Activated naive CD4-positive, alpha-beta T cell treated with anti-CD3 and anti-CD28 coated beads, Interleukin-2, amount 50 U/mL, for 72 hours (primary cell): ENCODE measurements at regions not wholly inside any gene's neighbourhood (a gene's known extent, or its start where the extent isn't known, plus 50 kb on each side); places are given as distances from the start of the nearest gene placed in this dataset.
"Not testable (repeated sequence)": the region's sequence is repeated elsewhere in the genome, so short reads cannot be mapped to it uniquely, and the experiment has no call there.

Experiments
- ATAC-seq, 2 donors: fragments of 150-1000 bp; cut with Tn5 transposase; 2 replicates each; pipeline ENCODE4 v1.10.0; 2021; ENCODE audit warnings: mild to moderate bottlenecking in 2 of 2, moderate library complexity in 2 of 2
- DNase-seq, 2 donors: peaks; one replicate each; pipeline ENCODE4 v3.0.0; 2021 to 2022; ENCODE audit warnings: low spot score in 2 of 2
- H3K27ac Mint-ChIP-seq, 2 donors: one replicate each; pipeline ENCODE4 v1.8.0; 2022; ENCODE audit warnings: mild to moderate bottlenecking in 2 of 2, mixed read lengths in 2 of 2
- H3K36me3 Mint-ChIP-seq, 2 donors: one replicate each; pipeline ENCODE4 v1.8.0; 2022; ENCODE audit warnings: mixed read lengths in 2 of 2
- H3K9me3 Mint-ChIP-seq, 2 donors: one replicate each; pipeline ENCODE4 v1.8.0; 2022; ENCODE audit warnings: mixed read lengths in 2 of 2

DNA sequence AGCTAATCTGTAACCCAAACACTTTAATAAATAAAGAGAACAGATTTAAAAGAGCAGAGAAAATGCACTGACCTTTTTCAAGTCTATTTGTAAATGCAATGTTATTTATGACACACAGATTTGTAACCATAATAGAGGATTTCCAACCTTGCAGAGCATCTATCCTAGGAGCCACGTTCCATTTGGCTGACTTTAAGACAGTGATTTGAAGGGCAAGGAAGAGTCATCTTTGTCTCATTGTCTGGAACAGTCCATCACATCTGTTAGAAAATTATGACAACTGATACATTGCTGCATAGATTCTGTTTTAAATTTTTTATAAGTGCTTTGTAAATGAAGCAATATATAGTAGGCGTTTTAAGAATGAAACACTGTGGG is 90.8 kb upstream of the L3MBTL4 start:
- no peak for ATAC-seq
- no peak for DNase-seq
- peaks cover 0 to 7% of the 10 kb centered on the region in 2 donors for H3K36me3 Mint-ChIP-seq
- H3K9me3 Mint-ChIP-seq: peaks cover 0 to 20% of the 10 kb centered on the region in 2 donors
- no peak overlapping the region for H3K27ac Mint-ChIP-seq

DNA sequence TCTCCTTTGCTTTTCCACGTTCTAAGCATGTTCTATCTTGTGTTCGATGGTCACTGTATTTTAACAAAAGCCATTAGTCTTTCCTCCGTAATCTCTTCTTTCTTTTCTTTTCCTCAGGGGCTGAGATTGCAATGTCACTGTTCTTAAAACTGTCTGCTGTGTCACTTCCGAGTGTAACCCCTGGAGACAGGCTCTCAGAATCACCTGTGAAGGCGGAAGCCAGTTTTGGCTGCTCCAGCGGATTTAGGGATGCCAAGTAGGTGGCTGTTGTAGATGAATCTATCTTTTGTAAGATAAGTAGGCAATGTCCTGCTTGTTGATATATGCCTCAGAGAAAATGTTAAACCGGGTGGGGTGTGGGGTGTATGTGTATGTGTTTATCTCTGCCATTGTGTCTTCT is 94.7 kb upstream of the L3MBTL4 start:
- peaks cover 0 to 7% of the 10 kb centered on the region in 2 donors for H3K36me3 Mint-ChIP-seq
- no peak overlapping the region for H3K27ac Mint-ChIP-seq
- ATAC-seq: no peak

DNA sequence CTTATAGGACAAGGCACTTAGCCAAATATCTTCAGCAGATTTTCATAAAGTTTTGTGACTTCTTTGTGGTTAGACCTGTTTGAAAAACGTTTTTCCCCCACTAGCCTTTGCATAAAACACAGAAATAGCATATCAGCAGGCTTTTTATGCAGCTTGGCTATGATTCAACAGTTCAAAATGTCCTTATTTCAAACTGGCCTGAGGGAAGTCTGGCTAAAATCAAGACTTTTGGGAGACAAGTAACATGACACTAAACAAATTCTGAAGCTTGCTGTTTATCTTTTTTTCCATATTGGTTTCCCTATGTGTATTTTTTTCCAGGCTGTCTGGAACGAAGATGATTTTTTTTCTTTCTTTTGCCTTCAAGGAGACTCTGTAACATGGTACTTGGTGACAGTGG is 95.1 kb upstream of the L3MBTL4 start:
- Mint-ChIP-seq H3K36me3 (peaks cover 0 to 7% of the 10 kb centered on the region in 2 donors), H3K9me3 (peaks cover 0 to 13% of the 10 kb centered on the region in 2 donors), H3K27ac (no peak overlapping the region)
- no peak for DNase-seq
- no peak for ATAC-seq

More for the DNA sequence above, 94.7 kb upstream of the L3MBTL4 start:
- H3K9me3 Mint-ChIP-seq: peaks cover 0 to 13% of the 10 kb centered on the region in 2 donors
- DNase-seq: no peak

GRCh38 chr18:6520901-6521300 is 106.2 kb upstream of the L3MBTL4 start:
- ATAC-seq (no peak), DNase-seq (no peak)
- peaks cover 3 to 48% of the 10 kb centered on the region in 2 donors for H3K9me3 Mint-ChIP-seq
- H3K27ac Mint-ChIP-seq: no peak overlapping the region
- H3K36me3 Mint-ChIP-seq: peaks cover 0 to 20% of the 10 kb centered on the region in 2 donors

- Mint-ChIP-seq H3K9me3 (peaks cover 0 to 41% of the 10 kb centered on the region in 2 donors), H3K27ac (no peak overlapping the region), H3K36me3 (peaks cover 0 to 20% of the 10 kb centered on the region in 2 donors)
- ATAC-seq (no peak), DNase-seq (peak in 1 of 2 donors; percentile 35)
Observed at GRCh38 chr18:6521803-6522418, 107.2 kb upstream of the L3MBTL4 start.

GRCh38 chr18:6525604-6526003 is 110.9 kb upstream of the L3MBTL4 start:
- ATAC-seq (no peak), DNase-seq (no peak)
- peaks cover 0 to 25% of the 10 kb centered on the region in 2 donors for H3K9me3 Mint-ChIP-seq
- peaks cover 0 to 20% of the 10 kb centered on the region in 2 donors for H3K36me3 Mint-ChIP-seq
- H3K27ac Mint-ChIP-seq: no peak overlapping the region

GRCh38 chr18:6537475-6537874 is 122.8 kb upstream of the L3MBTL4 start:
- Mint-ChIP-seq H3K9me3 (peaks cover 6 to 7% of the 10 kb centered on the region in 2 donors), H3K36me3 (peaks cover 0 to 4% of the 10 kb centered on the region in 2 donors), H3K27ac (no peak overlapping the region)
- ATAC-seq (no peak), DNase-seq (no peak)

GRCh38 chr18:6541131-6541679 is 126.5 kb upstream of the L3MBTL4 start:
- not testable (repeated sequence) for H3K9me3 Mint-ChIP-seq, H3K27ac Mint-ChIP-seq, DNase-seq, ATAC-seq, H3K36me3 Mint-ChIP-seq

DNA sequence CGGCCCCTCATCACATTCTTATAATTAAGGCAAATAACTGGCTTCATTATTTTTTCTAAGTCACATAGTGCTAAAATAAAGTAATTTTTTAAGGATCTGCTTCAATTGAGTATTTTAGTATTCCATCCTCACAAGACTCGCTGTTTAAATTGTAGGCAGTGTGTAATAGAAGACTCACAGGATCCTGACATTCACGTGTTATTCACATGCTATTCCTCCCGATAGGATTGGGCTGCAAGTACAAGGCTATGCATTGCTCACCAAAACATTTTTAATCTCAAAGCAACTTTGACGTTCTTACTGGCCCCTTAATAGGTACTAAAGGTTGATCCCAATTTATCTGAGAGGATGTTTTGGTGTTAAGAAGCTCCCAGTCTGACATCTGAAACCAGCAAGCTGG is 127.6 kb upstream of the L3MBTL4 start:
- Mint-ChIP-seq H3K9me3 (peaks cover 4 to 5% of the 10 kb centered on the region in 2 donors), H3K36me3 (no peaks in the 10 kb centered on the region), H3K27ac (no peak overlapping the region)
- DNase-seq (no peak), ATAC-seq (no peak)

GRCh38 chr18:6543330-6543908 is 128.7 kb upstream of the L3MBTL4 start:
- H3K9me3 Mint-ChIP-seq: peaks cover 4 to 5% of the 10 kb centered on the region in 2 donors
- DNase-seq: no peak
- no peak overlapping the region for H3K27ac Mint-ChIP-seq
- no peaks in the 10 kb centered on the region for H3K36me3 Mint-ChIP-seq
- no peak for ATAC-seq

- DNase-seq (no peak), ATAC-seq (no peak)
- Mint-ChIP-seq H3K27ac (no peak overlapping the region), H3K36me3 (no peaks in the 10 kb centered on the region), H3K9me3 (peaks cover 0 to 5% of the 10 kb centered on the region in 2 donors)
Observed at GRCh38 chr18:6546229-6546628, 131.5 kb upstream of the L3MBTL4 start.

DNA sequence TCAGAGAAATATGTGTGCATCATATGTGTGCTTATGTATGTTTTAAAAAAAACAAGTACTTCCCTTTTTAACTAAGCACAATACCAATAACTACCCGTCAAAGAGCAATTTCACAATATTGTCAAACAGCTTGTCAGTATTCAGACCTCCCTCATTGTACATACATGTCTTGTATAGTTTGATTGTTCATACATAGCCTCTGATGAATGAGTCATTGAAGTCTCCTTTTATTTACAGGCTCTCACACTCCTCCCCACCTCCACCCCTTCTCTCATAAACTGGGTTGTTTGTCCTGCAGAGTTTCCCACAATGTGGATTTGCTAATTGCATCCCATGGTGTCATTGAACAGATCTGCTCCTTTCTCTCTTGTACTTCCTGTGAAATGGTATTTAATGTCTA is 132.8 kb upstream of the L3MBTL4 start:
- peaks cover 0 to 5% of the 10 kb centered on the region in 2 donors for H3K9me3 Mint-ChIP-seq
- H3K27ac Mint-ChIP-seq: no peak overlapping the region
- ATAC-seq: no peak
- H3K36me3 Mint-ChIP-seq: no peaks in the 10 kb centered on the region
- DNase-seq: no peak

DNA sequence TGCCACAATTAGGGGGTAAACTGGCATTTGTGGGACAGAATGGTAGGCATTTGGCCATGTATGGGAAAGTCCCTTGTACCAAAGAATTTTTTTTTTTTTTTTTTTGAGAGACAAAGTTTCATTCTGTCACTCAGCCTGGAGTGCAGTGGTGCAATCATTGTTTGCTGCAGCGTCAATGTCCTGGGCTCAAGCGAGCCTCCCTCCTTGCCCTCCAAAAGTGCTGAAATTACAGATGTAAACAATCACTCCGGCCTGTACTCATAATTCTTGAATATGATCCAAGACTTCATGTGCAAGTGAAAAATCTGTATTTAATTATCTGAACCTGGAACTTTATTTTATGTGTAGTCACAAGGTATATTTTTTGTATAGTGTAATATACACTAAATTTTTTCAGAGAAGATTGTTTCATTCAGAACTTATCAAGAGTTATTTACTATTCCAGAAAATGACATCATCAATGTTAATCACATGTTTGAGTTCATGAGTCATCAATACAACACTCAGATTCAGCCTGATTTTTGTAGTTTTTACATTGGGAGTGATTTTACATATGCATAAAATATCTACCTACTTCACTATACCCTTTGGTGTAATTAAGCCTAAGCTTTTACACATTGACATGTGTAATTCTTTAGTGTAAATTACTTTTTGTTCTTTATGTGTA is 138.7 kb upstream of the L3MBTL4 start:
- H3K27ac Mint-ChIP-seq: peak overlapping the region in 1 of 2 donors; percentile 55
- DNase-seq (no peak), ATAC-seq (no peak)
- H3K9me3 Mint-ChIP-seq: peaks cover 0 to 5% of the 10 kb centered on the region in 2 donors
- no peaks in the 10 kb centered on the region for H3K36me3 Mint-ChIP-seq

DNA sequence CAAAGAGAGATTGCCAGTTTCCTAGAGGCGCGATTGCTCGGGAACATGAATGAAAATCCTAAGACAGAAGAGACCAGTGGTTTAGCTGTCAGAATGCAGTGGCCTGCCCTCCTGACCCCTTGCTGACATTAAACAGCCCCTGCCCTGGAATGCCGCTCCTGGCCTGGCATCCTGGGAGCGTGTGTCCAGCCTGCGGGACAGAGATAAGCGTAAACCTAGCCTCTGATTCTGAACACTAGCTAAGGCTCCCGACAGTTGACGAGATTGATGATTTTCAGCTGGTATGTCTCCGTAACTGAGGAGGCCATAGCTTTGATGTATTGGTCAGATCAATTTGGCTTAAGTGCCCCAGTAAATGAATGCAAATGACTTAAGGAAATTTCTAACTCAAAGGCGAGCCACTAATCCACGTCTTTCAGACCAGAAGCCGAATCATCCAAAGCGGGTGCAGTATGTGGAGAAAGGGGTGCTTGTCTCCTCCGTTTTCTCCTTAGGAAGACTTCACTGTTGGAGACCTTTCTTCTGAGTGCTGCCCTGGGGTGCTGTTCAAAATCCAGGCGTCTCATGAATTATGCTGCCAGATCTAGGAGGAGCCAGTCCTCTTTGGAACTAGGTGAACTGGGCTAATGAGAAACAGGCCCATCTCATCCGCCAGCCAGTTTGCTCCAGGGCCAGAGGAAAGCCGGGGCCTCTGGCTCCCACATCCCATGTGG is 142.5 kb upstream of the L3MBTL4 start:
- H3K9me3 Mint-ChIP-seq: no peaks in the 10 kb centered on the region
- ATAC-seq (no peak), DNase-seq (no peak)
- H3K27ac Mint-ChIP-seq: no peak overlapping the region
- H3K36me3 Mint-ChIP-seq: no peaks in the 10 kb centered on the region

DNA sequence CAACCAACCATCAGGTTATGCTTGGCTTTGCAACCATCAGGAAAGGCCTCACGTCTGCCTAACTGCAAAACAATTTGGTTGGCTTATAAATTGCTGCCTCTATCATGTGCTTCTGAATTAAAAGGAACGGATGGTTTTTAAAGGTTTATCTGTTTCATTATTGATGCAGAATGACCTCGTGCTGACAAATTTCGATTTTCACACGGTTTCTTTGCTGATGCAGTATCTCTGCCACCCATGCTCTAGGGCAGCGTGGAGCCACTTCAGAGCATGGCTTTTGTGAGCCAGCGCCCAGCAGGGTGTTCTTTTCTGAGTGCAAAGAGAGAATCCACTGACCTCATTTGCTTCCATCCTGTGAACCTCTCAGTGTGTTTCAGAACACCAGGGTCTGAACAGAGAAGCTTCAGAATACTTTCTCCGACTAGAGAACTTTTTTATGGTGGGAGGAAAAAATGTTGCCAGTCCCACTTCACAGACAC is 143.1 kb upstream of the L3MBTL4 start:
- Mint-ChIP-seq H3K9me3 (no peaks in the 10 kb centered on the region), H3K36me3 (no peaks in the 10 kb centered on the region), H3K27ac (no peak overlapping the region)
- DNase-seq: no peak
- no peak for ATAC-seq

DNA sequence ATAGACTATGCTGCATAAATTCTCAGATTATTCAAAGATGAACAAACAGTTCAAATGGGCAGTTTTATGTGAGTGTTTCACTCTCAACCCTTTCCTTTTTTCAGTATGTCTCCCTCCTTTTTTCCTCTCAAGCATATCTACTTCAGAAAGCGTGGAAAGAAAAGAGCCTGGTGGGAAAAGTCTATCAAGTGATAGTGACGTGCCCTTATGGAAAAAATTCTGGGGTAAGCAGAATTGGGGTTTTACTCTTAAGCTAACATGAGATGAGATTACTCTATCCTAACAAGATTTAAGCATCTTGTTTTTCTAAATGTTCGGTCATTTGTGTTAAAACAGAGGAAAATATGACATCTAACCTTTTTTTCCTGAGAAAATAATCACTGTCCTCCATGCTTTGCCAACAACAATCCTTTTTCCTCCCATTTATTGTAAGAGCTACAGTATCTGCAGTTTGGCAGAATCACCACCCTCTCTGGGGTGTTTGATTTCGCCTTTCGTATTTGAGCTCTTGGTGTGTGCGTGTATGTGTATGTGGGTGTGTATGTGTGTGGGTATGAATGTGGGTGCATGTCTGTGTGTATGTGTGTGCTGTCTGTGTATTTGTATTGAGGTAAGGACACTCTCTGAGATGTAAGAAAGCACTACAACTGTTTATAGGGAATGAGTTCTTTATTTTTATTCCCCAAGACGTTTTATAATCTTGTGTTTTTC is 143.9 kb upstream of the L3MBTL4 start:
- Mint-ChIP-seq H3K9me3 (no peaks in the 10 kb centered on the region), H3K27ac (no peak overlapping the region), H3K36me3 (no peaks in the 10 kb centered on the region)
- no peak for ATAC-seq
- DNase-seq: no peak
